ENCODE measurements at regions not wholly inside any gene's neighbourhood (a gene's known extent, or its start where the extent isn't known, plus 50 kb on each side); places are given as distances from the start of the nearest gene placed in this dataset.

- no peaks in the 10 kb centered on the region for H3K9me2 ChIP-seq (replicated peaks; ENCODE audit: low read depth, low read length)
Observed at GRCh38 chr4:23232987-23233386, 540.2 kb downstream of the GBA3 start.

GRCh38 chr4:23225564-23225963 is 532.8 kb downstream of the GBA3 start:
- Histone ChIP-seq H3K4me1 (ENCODE audit: insufficient read depth, low read length, poor library complexity, severe bottlenecking) (no peaks in the 10 kb centered on the region), H3K79me2 (ENCODE audit: insufficient read depth, low read length) (no peaks in the 10 kb centered on the region), H3K9me3 (ENCODE audit: insufficient read depth, low read depth, low read length) (no peaks in the 10 kb centered on the region), H3K4me2 (ENCODE audit: low read depth, low read length, poor library complexity, severe bottlenecking) (no peak overlapping the region), H3K27me3 (ENCODE audit: insufficient read depth, low read length, poor library complexity, severe bottlenecking) (no peaks in the 10 kb centered on the region), H4K20me1 (ENCODE audit: insufficient read depth, low read length, poor library complexity, severe bottlenecking) (no peaks in the 10 kb centered on the region), H3K36me3 (ENCODE audit: insufficient read depth, low read length) (no peaks in the 10 kb centered on the region), H2AFZ (ENCODE audit: low read length) (no peak overlapping the region), H3F3A (ENCODE audit: low read depth) (no peaks in the 10 kb centered on the region), H3K9me2 (replicated peaks; ENCODE audit: low read depth, low read length) (no peaks in the 10 kb centered on the region), H3K4me3 (ENCODE audit: low read length, poor library complexity, severe bottlenecking) (no peak overlapping the region), H3K9ac (ENCODE audit: low read depth, low read length, poor library complexity, severe bottlenecking) (no peak overlapping the region)
- TF ChIP-seq CTCF (conservative IDR thresholded peaks at IDR 0.05; ENCODE audit: low read length) (no peak), EZH2phosphoT487 (IDR thresholded peaks at IDR 0.05; ENCODE audit: borderline replicate concordance) (no peak)

More at GRCh38 chr4:23232987-23233386, 540.2 kb downstream of the GBA3 start:
- no peaks in the 10 kb centered on the region for H3F3A ChIP-seq (ENCODE audit: low read depth)
- no peaks in the 10 kb centered on the region for H3K4me1 ChIP-seq (ENCODE audit: insufficient read depth, low read length, poor library complexity, severe bottlenecking)
- TF ChIP-seq CTCF (conservative IDR thresholded peaks at IDR 0.05; ENCODE audit: low read length) (no peak), EZH2phosphoT487 (IDR thresholded peaks at IDR 0.05; ENCODE audit: borderline replicate concordance) (no peak)
- H3K27me3 ChIP-seq (ENCODE audit: insufficient read depth, low read length, poor library complexity, severe bottlenecking) = no peaks in the 10 kb centered on the region
- H3K79me2 ChIP-seq (ENCODE audit: insufficient read depth, low read length) = no peaks in the 10 kb centered on the region
- H3K4me2 ChIP-seq (ENCODE audit: low read depth, low read length, poor library complexity, severe bottlenecking) = no peak overlapping the region
- no peaks in the 10 kb centered on the region for H3K9me3 ChIP-seq (ENCODE audit: insufficient read depth, low read depth, low read length)
- H4K20me1 ChIP-seq (ENCODE audit: insufficient read depth, low read length, poor library complexity, severe bottlenecking) = no peaks in the 10 kb centered on the region
- H3K36me3 ChIP-seq (ENCODE audit: insufficient read depth, low read length) = no peaks in the 10 kb centered on the region
- no peak overlapping the region for H3K9ac ChIP-seq (ENCODE audit: low read depth, low read length, poor library complexity, severe bottlenecking)
- no peak overlapping the region for H2AFZ ChIP-seq (ENCODE audit: low read length)
- no peak overlapping the region for H3K4me3 ChIP-seq (ENCODE audit: low read length, poor library complexity, severe bottlenecking)

- Histone ChIP-seq H3K4me2 (ENCODE audit: low read depth, low read length, poor library complexity, severe bottlenecking) (no peak overlapping the region), H3K27me3 (ENCODE audit: insufficient read depth, low read length, poor library complexity, severe bottlenecking) (no peaks in the 10 kb centered on the region), H2AFZ (ENCODE audit: low read length) (no peak overlapping the region), H3K9me3 (ENCODE audit: insufficient read depth, low read depth, low read length) (no peaks in the 10 kb centered on the region), H3K9me2 (replicated peaks; ENCODE audit: low read depth, low read length) (no peaks in the 10 kb centered on the region), H3K4me3 (ENCODE audit: low read length, poor library complexity, severe bottlenecking) (no peak overlapping the region), H3K4me1 (ENCODE audit: insufficient read depth, low read length, poor library complexity, severe bottlenecking) (no peaks in the 10 kb centered on the region), H3F3A (ENCODE audit: low read depth) (no peaks in the 10 kb centered on the region), H3K79me2 (ENCODE audit: insufficient read depth, low read length) (no peaks in the 10 kb centered on the region), H3K36me3 (ENCODE audit: insufficient read depth, low read length) (no peaks in the 10 kb centered on the region), H3K9ac (ENCODE audit: low read depth, low read length, poor library complexity, severe bottlenecking) (no peak overlapping the region), H4K20me1 (ENCODE audit: insufficient read depth, low read length, poor library complexity, severe bottlenecking) (no peaks in the 10 kb centered on the region)
- no peak for TF ChIP-seq EZH2phosphoT487 (IDR thresholded peaks at IDR 0.05; ENCODE audit: borderline replicate concordance)
- no peak for TF ChIP-seq CTCF (conservative IDR thresholded peaks at IDR 0.05; ENCODE audit: low read length)
Observed at GRCh38 chr4:23224684-23225420, 532.1 kb downstream of the GBA3 start.
